GM23338 (cell line): ENCODE measurements at regions not wholly inside any gene's neighbourhood (a gene's known extent, or its start where the extent isn't known, plus 50 kb on each side); places are given as distances from the start of the nearest gene placed in this dataset.

Experiments
- EZH2 ChIP-seq: fragments of 200-600 bp; sonication (generic); IDR thresholded peaks from one replicate; pipeline ENCODE4 v1.8.0; 2017; ENCODE audit warnings: antibody characterized with exemption, mild to moderate bottlenecking, low read depth; ENCODE audit not compliant: unreplicated experiment
- POLR2AphosphoS5 ChIP-seq: IDR thresholded peaks from 2 replicates; pipeline ENCODE4 v1.6.1; 2016; ENCODE audit warnings: antibody characterized with exemption, low read depth
- ZNF114 ChIP-seq: fragments of 250-450 bp; sonication (Bioruptor Pico); IDR thresholded peaks from 2 replicates; pipeline ENCODE4 v1.5.0; 2020; ENCODE audit warnings: mild to moderate bottlenecking, moderate library complexity
- TF ChIP-seq, protein P1 (sequence below), 2 experiments: fragments of 200-600 bp in 1 of 2; sonication (generic) in 1 of 2; conservative IDR thresholded peaks; 2 replicates each; pipeline versions ENCODE4 v1.5.1 to v1.6.1; 2016 to 2017; ENCODE audit warnings: antibody characterized with exemption in 2 of 2, low read depth in 2 of 2, mild to moderate bottlenecking in 2 of 2, moderate library complexity in 1 of 2
- TF ChIP-seq, protein P2 (sequence below): IDR thresholded peaks from 2 replicates; pipeline ENCODE4 v1.6.1; 2016; ENCODE audit warnings: antibody characterized with exemption
- TF ChIP-seq, protein P3 (sequence below): IDR thresholded peaks from one replicate; pipeline ENCODE4 v1.6.1; 2018; ENCODE audit warnings: antibody characterized with exemption; ENCODE audit not compliant: unreplicated experiment

DNA sequence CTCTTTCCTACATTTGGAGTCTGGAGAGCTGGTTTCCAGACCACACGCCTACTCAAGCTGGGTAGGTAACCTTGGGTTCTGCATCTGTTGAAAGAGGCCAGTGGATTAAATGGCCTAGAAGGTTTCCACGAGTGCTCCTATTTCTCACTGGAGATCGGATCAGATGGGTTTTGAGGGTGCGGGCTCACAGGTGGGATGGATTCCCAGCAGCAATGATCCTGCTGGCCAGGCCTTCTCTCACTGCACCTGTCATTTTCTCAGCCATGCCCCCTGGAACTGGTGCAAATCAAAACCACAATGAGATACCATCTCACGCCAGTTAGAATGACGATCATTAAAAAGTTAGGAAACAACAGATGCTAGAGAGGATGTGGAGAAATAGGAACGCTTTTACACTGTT, 747.5 kb upstream of the RAB6C start:
- TF ChIP-seq, protein P1, sequence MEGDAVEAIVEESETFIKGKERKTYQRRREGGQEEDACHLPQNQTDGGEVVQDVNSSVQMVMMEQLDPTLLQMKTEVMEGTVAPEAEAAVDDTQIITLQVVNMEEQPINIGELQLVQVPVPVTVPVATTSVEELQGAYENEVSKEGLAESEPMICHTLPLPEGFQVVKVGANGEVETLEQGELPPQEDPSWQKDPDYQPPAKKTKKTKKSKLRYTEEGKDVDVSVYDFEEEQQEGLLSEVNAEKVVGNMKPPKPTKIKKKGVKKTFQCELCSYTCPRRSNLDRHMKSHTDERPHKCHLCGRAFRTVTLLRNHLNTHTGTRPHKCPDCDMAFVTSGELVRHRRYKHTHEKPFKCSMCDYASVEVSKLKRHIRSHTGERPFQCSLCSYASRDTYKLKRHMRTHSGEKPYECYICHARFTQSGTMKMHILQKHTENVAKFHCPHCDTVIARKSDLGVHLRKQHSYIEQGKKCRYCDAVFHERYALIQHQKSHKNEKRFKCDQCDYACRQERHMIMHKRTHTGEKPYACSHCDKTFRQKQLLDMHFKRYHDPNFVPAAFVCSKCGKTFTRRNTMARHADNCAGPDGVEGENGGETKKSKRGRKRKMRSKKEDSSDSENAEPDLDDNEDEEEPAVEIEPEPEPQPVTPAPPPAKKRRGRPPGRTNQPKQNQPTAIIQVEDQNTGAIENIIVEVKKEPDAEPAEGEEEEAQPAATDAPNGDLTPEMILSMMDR (conservative IDR thresholded peaks at IDR 0.05; ENCODE audit: low read depth in 2 of 2): no peak
- TF ChIP-seq POLR2AphosphoS5 (no peak), ZNF114 (CRISPR knock-in tag) (no peak), EZH2 (no peak)
- TF ChIP-seq, protein P2, sequence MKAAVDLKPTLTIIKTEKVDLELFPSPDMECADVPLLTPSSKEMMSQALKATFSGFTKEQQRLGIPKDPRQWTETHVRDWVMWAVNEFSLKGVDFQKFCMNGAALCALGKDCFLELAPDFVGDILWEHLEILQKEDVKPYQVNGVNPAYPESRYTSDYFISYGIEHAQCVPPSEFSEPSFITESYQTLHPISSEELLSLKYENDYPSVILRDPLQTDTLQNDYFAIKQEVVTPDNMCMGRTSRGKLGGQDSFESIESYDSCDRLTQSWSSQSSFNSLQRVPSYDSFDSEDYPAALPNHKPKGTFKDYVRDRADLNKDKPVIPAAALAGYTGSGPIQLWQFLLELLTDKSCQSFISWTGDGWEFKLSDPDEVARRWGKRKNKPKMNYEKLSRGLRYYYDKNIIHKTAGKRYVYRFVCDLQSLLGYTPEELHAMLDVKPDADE: no peak
- TF ChIP-seq, protein P3, sequence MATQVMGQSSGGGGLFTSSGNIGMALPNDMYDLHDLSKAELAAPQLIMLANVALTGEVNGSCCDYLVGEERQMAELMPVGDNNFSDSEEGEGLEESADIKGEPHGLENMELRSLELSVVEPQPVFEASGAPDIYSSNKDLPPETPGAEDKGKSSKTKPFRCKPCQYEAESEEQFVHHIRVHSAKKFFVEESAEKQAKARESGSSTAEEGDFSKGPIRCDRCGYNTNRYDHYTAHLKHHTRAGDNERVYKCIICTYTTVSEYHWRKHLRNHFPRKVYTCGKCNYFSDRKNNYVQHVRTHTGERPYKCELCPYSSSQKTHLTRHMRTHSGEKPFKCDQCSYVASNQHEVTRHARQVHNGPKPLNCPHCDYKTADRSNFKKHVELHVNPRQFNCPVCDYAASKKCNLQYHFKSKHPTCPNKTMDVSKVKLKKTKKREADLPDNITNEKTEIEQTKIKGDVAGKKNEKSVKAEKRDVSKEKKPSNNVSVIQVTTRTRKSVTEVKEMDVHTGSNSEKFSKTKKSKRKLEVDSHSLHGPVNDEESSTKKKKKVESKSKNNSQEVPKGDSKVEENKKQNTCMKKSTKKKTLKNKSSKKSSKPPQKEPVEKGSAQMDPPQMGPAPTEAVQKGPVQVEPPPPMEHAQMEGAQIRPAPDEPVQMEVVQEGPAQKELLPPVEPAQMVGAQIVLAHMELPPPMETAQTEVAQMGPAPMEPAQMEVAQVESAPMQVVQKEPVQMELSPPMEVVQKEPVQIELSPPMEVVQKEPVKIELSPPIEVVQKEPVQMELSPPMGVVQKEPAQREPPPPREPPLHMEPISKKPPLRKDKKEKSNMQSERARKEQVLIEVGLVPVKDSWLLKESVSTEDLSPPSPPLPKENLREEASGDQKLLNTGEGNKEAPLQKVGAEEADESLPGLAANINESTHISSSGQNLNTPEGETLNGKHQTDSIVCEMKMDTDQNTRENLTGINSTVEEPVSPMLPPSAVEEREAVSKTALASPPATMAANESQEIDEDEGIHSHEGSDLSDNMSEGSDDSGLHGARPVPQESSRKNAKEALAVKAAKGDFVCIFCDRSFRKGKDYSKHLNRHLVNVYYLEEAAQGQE: no peak
